Right cardiac atrium (tissue), 5 donors: ENCODE measurements at regions not wholly inside any gene's neighbourhood (a gene's known extent, or its start where the extent isn't known, plus 50 kb on each side); places are given as distances from the start of the nearest gene placed in this dataset.

ENCODE experiments used
- ATAC-seq, 2 donors: fragments of 200-7000 bp; cut with Tn5 transposase; one replicate each; pipeline versions ENCODE4 v1.8.0 to v1.9.1; 2020; ENCODE audit warnings: moderate library complexity in 2 of 2, mild to moderate bottlenecking in 1 of 2
- DNase-seq, 3 donors: peaks; one replicate each; pipeline ENCODE4 v3.0.0-alpha.2; 2020
- H3K27ac ChIP-seq: one replicate; pipeline ENCODE4 v1.5.1; 2013; ENCODE audit warnings: mild to moderate bottlenecking, low read length, control low read depth, moderate library complexity
- H3K27me3 ChIP-seq: one replicate; pipeline ENCODE4 v1.6.1; 2013; ENCODE audit not compliant: control insufficient read depth, insufficient read depth
- H3K4me1 ChIP-seq: one replicate; pipeline ENCODE4 v1.6.1; 2013; ENCODE audit warnings: low read length; ENCODE audit not compliant: control insufficient read depth, insufficient read depth
- H3K4me3 ChIP-seq: one replicate; pipeline ENCODE4 v1.5.1; 2013; ENCODE audit warnings: low read length, control low read depth
- H3K9me3 ChIP-seq: one replicate; pipeline ENCODE4 v1.6.1; 2013; ENCODE audit warnings: low read length; ENCODE audit not compliant: control insufficient read depth
- WGBS: extraction: QIAGEN DNeasy Blood & Tissue Kit; methylation state at CpG from one replicate; pipeline ENCODE4 v1.1.7; 2013; 5-methylcytosine and 5-hydroxymethylcytosine counted together
- intact Hi-C, 4 donors: fragments of 100-400 bp; cut with DNase I; formaldehyde crosslinking; loops; one replicate each; pipeline versions ENCODE4 v1.11.0 to v1.14.0; 2022 to 2023
- donor health status: healthy with polysubstance abuse.
- donor health status: DM: no; HTN: yes; CAD: no.
- donor health status: DM: no; HTN: no; CAD: no.
- donor health status: DM: no; HTN: yes; CAD: no; lungs with severe emphysema.
- donor health status: DM: yes; HTN: yes; CAD: no.

- ATAC-seq: no peak
- Histone ChIP-seq H3K4me1 (no peaks in the 10 kb centered on the region), H3K9me3 (no peaks in the 10 kb centered on the region), H3K4me3 (no peak overlapping the region), H3K27ac (no peak overlapping the region), H3K27me3 (no peaks in the 10 kb centered on the region)
- 89% methylated on average over 2 of the region's 2 CpGs for WGBS
- intact Hi-C loops: loop anchor here in 3 of 4 donors (10.0 kb wide), 4 partner anchors 936 to 1586 kb away; no protein-coding TSS in a partner anchor
- DNase-seq: no peak
Measured at GRCh38 chr2:180128861-180129260, 121.8 kb upstream of the CWC22 start.

GRCh38 chr2:180125245-180125962 lies 118.3 kb upstream of the CWC22 start:
- intact Hi-C loops: loop anchor here in 3 of 4 donors (10.0 kb wide), 4 partner anchors 939 to 1589 kb away; no protein-coding TSS in a partner anchor
- peak; percentile 96 to 97 for ATAC-seq
- 26% methylated on average over 13 of the region's 13 CpGs for WGBS

GRCh38 chr2:180124273-180125139 lies 117.4 kb upstream of the CWC22 start:
- Histone ChIP-seq H3K4me3 (no peak overlapping the region), H3K27ac (no peak overlapping the region), H3K9me3 (no peaks in the 10 kb centered on the region), H3K27me3 (no peaks in the 10 kb centered on the region), H3K4me1 (no peaks in the 10 kb centered on the region)
- DNase-seq (no peak), ATAC-seq (peak; percentile 59 to 75)
- WGBS: 20% methylated on average over 8 of the region's 8 CpGs
- intact Hi-C loops: loop anchor here (5.0 to 10.0 kb wide), 6 partner anchors 940 to 1593 kb away; no protein-coding TSS in a partner anchor

More at GRCh38 chr2:180125245-180125962, 118.3 kb upstream of the CWC22 start:
- no peak overlapping the region for H3K27ac ChIP-seq
- no peak overlapping the region for H3K4me3 ChIP-seq
- no peaks in the 10 kb centered on the region for H3K9me3 ChIP-seq
- no peaks in the 10 kb centered on the region for H3K27me3 ChIP-seq
- peak; percentile 59 to 82 (median 66) for DNase-seq
- H3K4me1 ChIP-seq: no peaks in the 10 kb centered on the region

- WGBS: 55% methylated on average over 2 of the region's 2 CpGs
- intact Hi-C loops: loop anchor here (5.0 to 10.0 kb wide), 6 partner anchors 942 to 1594 kb away; no protein-coding TSS in a partner anchor
- H3K27ac ChIP-seq: no peak overlapping the region
- DNase-seq (no peak), ATAC-seq (no peak)
- no peak overlapping the region for H3K4me3 ChIP-seq
- no peaks in the 10 kb centered on the region for H3K4me1 ChIP-seq
- H3K9me3 ChIP-seq: no peaks in the 10 kb centered on the region
- no peaks in the 10 kb centered on the region for H3K27me3 ChIP-seq
Measured at GRCh38 chr2:180122874-180123273, 115.8 kb upstream of the CWC22 start.

GRCh38 chr2:180115675-180116074 lies 108.6 kb upstream of the CWC22 start:
- ATAC-seq (no peak), DNase-seq (no peak)
- Histone ChIP-seq H3K4me1 (no peaks in the 10 kb centered on the region), H3K9me3 (no peaks in the 10 kb centered on the region), H3K4me3 (no peak overlapping the region), H3K27me3 (no peaks in the 10 kb centered on the region), H3K27ac (no peak overlapping the region)
- WGBS: 83% methylated on average over 2 of the region's 2 CpGs
- intact Hi-C loops: no loop called here

- Histone ChIP-seq H3K4me3 (no peak overlapping the region), H3K4me1 (no peaks in the 10 kb centered on the region), H3K9me3 (no peaks in the 10 kb centered on the region), H3K27ac (no peak overlapping the region), H3K27me3 (no peaks in the 10 kb centered on the region)
- ATAC-seq (no peak), DNase-seq (no peak)
- 79% methylated on average over 2 of the region's 2 CpGs for WGBS
- intact Hi-C loops: no loop called here
Measured at GRCh38 chr2:180115269-180115668, 108.2 kb upstream of the CWC22 start.

GRCh38 chr2:180111901-180112300 lies 104.8 kb upstream of the CWC22 start:
- intact Hi-C loops: no loop called here
- DNase-seq (no peak), ATAC-seq (no peak)
- Histone ChIP-seq H3K27ac (no peak overlapping the region), H3K27me3 (no peaks in the 10 kb centered on the region), H3K4me1 (no peaks in the 10 kb centered on the region), H3K9me3 (no peaks in the 10 kb centered on the region), H3K4me3 (no peak overlapping the region)
- WGBS: 83% methylated on average over 1 of the region's 1 CpG

- Histone ChIP-seq H3K9me3 (no peaks in the 10 kb centered on the region), H3K4me1 (no peaks in the 10 kb centered on the region), H3K27ac (no peak overlapping the region), H3K4me3 (no peak overlapping the region), H3K27me3 (peaks cover 2% of the 10 kb centered on the region)
- WGBS: 68% methylated on average over 6 of the region's 6 CpGs
- ATAC-seq (no peak), DNase-seq (no peak)
- intact Hi-C loops: no loop called here
Measured at GRCh38 chr2:180110469-180110868, 103.4 kb upstream of the CWC22 start.

- Histone ChIP-seq H3K27ac (no peak overlapping the region), H3K27me3 (peaks cover 2% of the 10 kb centered on the region), H3K4me3 (no peak overlapping the region), H3K4me1 (no peaks in the 10 kb centered on the region), H3K9me3 (no peaks in the 10 kb centered on the region)
- DNase-seq (no peak), ATAC-seq (no peak)
- intact Hi-C loops: no loop called here
- WGBS: 63% methylated on average over 1 of the region's 1 CpG
Measured at GRCh38 chr2:180101846-180102245, 94.7 kb upstream of the CWC22 start.

GRCh38 chr2:180099308-180099707 lies 92.2 kb upstream of the CWC22 start:
- no peak overlapping the region for H3K27ac ChIP-seq
- no peak overlapping the region for H3K4me3 ChIP-seq
- no peaks in the 10 kb centered on the region for H3K27me3 ChIP-seq
- DNase-seq (no peak), ATAC-seq (no peak)
- no peaks in the 10 kb centered on the region for H3K4me1 ChIP-seq
- intact Hi-C loops: no loop called here
- H3K9me3 ChIP-seq: no peaks in the 10 kb centered on the region
- WGBS: 72% methylated on average over 4 of the region's 4 CpGs

GRCh38 chr2:180085144-180085543 lies 78.0 kb upstream of the CWC22 start:
- DNase-seq: no peak
- Histone ChIP-seq H3K9me3 (no peaks in the 10 kb centered on the region), H3K4me3 (no peak overlapping the region), H3K4me1 (no peaks in the 10 kb centered on the region), H3K27ac (no peak overlapping the region), H3K27me3 (no peaks in the 10 kb centered on the region)
- ATAC-seq: no peak
- intact Hi-C loops: no loop called here
